ENCODE measurements at regions not wholly inside any gene's neighbourhood (a gene's known extent, or its start where the extent isn't known, plus 50 kb on each side); places are given as distances from the start of the nearest gene placed in this dataset.

DNA sequence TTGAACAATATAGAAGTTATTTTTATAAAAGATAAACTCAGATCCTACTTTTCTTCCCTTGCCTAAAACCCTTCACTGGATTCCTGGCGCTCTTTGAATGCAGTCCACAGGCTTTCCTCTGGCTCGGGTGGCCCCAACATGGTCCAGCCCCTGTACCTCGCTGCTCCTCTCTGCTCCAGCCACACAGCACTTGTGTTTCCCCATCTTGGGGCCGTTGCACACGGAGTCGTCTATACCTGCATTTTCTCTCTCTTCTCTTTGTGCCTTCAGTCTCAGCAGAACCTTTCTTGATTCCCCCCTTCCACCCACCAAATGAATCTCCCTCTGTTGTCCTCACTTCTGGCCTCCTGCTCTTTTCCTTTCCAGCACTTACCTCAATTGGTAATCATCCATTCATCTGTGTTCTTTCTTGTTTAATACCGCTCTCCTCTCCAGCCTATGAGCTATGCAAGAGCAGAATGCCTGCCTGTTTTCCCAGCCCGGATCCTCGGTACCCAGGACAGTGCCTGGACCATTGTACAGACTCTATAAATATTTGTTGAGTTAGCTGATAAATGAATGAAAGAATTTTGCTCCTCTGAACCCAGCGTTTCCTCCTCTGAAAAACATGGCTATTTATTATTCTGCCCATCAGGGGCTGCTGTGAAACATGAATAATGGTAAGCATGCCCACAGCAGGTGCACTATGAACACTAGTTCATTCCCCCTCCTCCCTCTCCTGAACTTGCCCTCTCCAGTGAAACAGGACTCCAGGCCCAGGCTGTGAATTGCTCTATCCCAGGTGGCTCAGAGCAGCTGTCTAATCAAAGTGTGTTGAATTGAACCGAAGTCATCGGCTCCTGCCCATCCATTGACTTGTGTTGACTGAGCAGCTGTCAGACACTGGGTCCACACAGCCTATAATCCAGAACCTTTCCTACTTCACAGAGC lies 266.9 kb downstream of the PTPRU start:
- Histone ChIP-seq H3K9ac (ENCODE audit: control insufficient read depth, extremely low read depth, insufficient read depth, low read length) (no peak overlapping the region), H3K27me3 (ENCODE audit: control insufficient read depth, extremely low read depth, insufficient read depth, low read length) (peaks cover 4% of the 10 kb centered on the region), H4K20me1 (ENCODE audit: control insufficient read depth, extremely low read depth, insufficient read depth, low read length) (no peaks in the 10 kb centered on the region), H3K4me2 (ENCODE audit: control insufficient read depth, extremely low read depth, insufficient read depth, low read depth, low read length) (no peak overlapping the region), H2AFZ (ENCODE audit: control insufficient read depth, low read length) (no peak overlapping the region), H3K79me2 (ENCODE audit: control insufficient read depth, insufficient read depth, low read length) (no peaks in the 10 kb centered on the region), H3K4me3 (ENCODE audit: control insufficient read depth in 2 of 3, extremely low read depth in 1 of 3, insufficient read depth in 2 of 3, low read depth in 1 of 3, low read length in 3 of 3) (no peak overlapping the region), H3K36me3 (ENCODE audit: control insufficient read depth in 2 of 2, extremely low read depth in 1 of 2, insufficient read depth in 2 of 2, low read length in 2 of 2) (no peaks in the 10 kb centered on the region), H3K9me3 (ENCODE audit: control insufficient read depth, low read depth, low read length) (no peaks in the 10 kb centered on the region), H3K27ac (ENCODE audit: control insufficient read depth, insufficient read depth, low read length) (no peak overlapping the region), H3K4me1 (ENCODE audit: control insufficient read depth, extremely low read depth, insufficient read depth, low read length) (no peaks in the 10 kb centered on the region), H3K9me1 (ENCODE audit: control insufficient read depth, extremely low read depth, insufficient read depth, low read length) (no peaks in the 10 kb centered on the region)
- dilution Hi-C loops (cut with MboI; ENCODE audit: extremely low pct_ligation_motif_present, low sequenced_read_pairs), result no loop called here
- DNase-seq (ENCODE audit: low read depth, low spot score) (no peak), FAIRE-seq (no peak)
- TF ChIP-seq EZH2 (IDR thresholded peaks at IDR 0.05; ENCODE audit: low read length), result no peak
- TF ChIP-seq, protein P1, sequence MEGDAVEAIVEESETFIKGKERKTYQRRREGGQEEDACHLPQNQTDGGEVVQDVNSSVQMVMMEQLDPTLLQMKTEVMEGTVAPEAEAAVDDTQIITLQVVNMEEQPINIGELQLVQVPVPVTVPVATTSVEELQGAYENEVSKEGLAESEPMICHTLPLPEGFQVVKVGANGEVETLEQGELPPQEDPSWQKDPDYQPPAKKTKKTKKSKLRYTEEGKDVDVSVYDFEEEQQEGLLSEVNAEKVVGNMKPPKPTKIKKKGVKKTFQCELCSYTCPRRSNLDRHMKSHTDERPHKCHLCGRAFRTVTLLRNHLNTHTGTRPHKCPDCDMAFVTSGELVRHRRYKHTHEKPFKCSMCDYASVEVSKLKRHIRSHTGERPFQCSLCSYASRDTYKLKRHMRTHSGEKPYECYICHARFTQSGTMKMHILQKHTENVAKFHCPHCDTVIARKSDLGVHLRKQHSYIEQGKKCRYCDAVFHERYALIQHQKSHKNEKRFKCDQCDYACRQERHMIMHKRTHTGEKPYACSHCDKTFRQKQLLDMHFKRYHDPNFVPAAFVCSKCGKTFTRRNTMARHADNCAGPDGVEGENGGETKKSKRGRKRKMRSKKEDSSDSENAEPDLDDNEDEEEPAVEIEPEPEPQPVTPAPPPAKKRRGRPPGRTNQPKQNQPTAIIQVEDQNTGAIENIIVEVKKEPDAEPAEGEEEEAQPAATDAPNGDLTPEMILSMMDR (optimal IDR thresholded peaks at IDR 0.05 in 1 of 3, IDR thresholded peaks at IDR 0.05 in 1 of 3, conservative IDR thresholded peaks at IDR 0.05 in 1 of 3; ENCODE audit: extremely low read depth in 1 of 3, insufficient read depth in 2 of 3, low read length in 3 of 3), result no peak

DNA sequence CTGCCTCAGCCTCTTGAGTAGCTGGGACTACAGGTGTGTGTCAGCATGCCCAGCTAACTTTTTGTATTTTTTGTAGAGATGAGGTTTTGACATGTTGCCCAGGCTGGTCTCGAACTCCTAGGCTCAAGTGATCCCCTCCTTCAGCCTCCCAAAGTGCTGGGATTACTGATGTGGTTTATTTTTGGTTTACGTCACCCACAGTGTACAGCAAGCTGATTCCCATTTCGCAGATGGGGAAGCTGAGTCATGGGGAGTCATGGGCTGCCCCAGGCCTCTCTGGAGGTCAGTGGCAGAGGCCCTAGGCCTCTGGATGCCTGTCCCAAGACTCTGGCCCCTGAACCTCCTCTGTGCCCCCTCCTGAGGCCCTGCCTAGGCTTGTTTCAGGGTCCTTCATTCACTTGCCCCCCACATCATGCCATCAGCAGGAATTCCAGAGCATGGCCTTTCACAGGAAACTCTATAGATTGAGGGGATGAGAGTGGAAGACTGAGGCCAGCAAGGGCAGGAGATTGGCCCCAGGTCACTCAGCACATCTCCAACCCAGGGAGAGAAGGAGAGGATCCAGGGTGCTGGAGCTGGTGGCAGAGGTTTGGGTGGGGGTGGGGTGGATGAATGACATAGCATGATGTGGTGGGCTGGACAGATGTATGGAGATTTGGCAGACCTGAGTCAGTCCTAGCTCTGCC lies 266.0 kb downstream of the PTPRU start:
- TF ChIP-seq EZH2 (IDR thresholded peaks at IDR 0.05; ENCODE audit: low read length), result no peak
- DNase-seq (ENCODE audit: low read depth, low spot score), result no peak
- no peak overlapping the region for H2AFZ ChIP-seq (ENCODE audit: control insufficient read depth, low read length)
- peaks cover 4% of the 10 kb centered on the region for H3K27me3 ChIP-seq (ENCODE audit: control insufficient read depth, extremely low read depth, insufficient read depth, low read length)
- no peaks in the 10 kb centered on the region for H3K9me3 ChIP-seq (ENCODE audit: control insufficient read depth, low read depth, low read length)
- H3K27ac ChIP-seq (ENCODE audit: control insufficient read depth, insufficient read depth, low read length), result no peak overlapping the region
- no peaks in the 10 kb centered on the region for H3K36me3 ChIP-seq (ENCODE audit: control insufficient read depth in 2 of 2, extremely low read depth in 1 of 2, insufficient read depth in 2 of 2, low read length in 2 of 2)
- H3K9me1 ChIP-seq (ENCODE audit: control insufficient read depth, extremely low read depth, insufficient read depth, low read length), result no peaks in the 10 kb centered on the region
- no peak for FAIRE-seq
- H4K20me1 ChIP-seq (ENCODE audit: control insufficient read depth, extremely low read depth, insufficient read depth, low read length), result no peaks in the 10 kb centered on the region
- no peak overlapping the region for H3K9ac ChIP-seq (ENCODE audit: control insufficient read depth, extremely low read depth, insufficient read depth, low read length)
- no peaks in the 10 kb centered on the region for H3K4me1 ChIP-seq (ENCODE audit: control insufficient read depth, extremely low read depth, insufficient read depth, low read length)
- no peak overlapping the region for H3K4me3 ChIP-seq (ENCODE audit: control insufficient read depth in 2 of 3, extremely low read depth in 1 of 3, insufficient read depth in 2 of 3, low read depth in 1 of 3, low read length in 3 of 3)
- dilution Hi-C loops (cut with MboI; ENCODE audit: extremely low pct_ligation_motif_present, low sequenced_read_pairs), result no loop called here
- no peak overlapping the region for H3K4me2 ChIP-seq (ENCODE audit: control insufficient read depth, extremely low read depth, insufficient read depth, low read depth, low read length)
- no peaks in the 10 kb centered on the region for H3K79me2 ChIP-seq (ENCODE audit: control insufficient read depth, insufficient read depth, low read length)

Data from keratinocyte (primary cell).